HepG2 (cell line): ENCODE measurements at regions not wholly inside any gene's neighbourhood (a gene's known extent, or its start where the extent isn't known, plus 50 kb on each side); places are given as distances from the start of the nearest gene placed in this dataset.

ENCODE experiments used
- ATAC-seq: fragments of 200-7000 bp; cut with Tn5 transposase; 3 replicates; pipeline ENCODE4 v1.9.1; 2020; ENCODE audit warnings: mild to moderate bottlenecking, moderate library complexity
- BruUV-seq: library from RNA; stranded (reverse); fragments of 400-500 nt; replicated peaks from 2 replicates; lab custom pipeline; 2021; lab: Mats Ljungman, UMichigan
- CTCF ChIA-PET: fragments of 300-600 bp; formaldehyde crosslinking; extraction: SDS; loops from one replicate; lab custom pipeline; 2021; ENCODE audit warnings: low total read pairs, inconsistent platforms, low intra/inter-chr PET ratio; lab: Yijun Ruan, JAX
- POLR2A ChIA-PET: fragments of 350-600 bp; sonication (Branson Sonifier 250); formaldehyde crosslinking; loops from one replicate; lab custom pipeline; 2020; ENCODE audit warnings: antibody characterized with exemption, inconsistent platforms; lab: Yijun Ruan, JAX
- DNase-seq: peaks from one replicate; pipeline ENCODE4 v3.0.0-alpha.2; 2015; ENCODE audit warnings: low spot score
- FAIRE-seq: peaks from 3 replicates; lab custom pipeline; 2011; peaks lifted over from hg19 to GRCh38; lab: Jason Lieb, UNC
- H2AFZ ChIP-seq: one replicate; pipeline ENCODE4 v1.6.1; 2011; ENCODE audit warnings: low read length, inconsistent platforms
- H3K27ac ChIP-seq: fragments of 300-600 bp; 3 replicates; pipeline ENCODE4 v1.8.0; 2011; ENCODE audit warnings: mixed run types, mild to moderate bottlenecking, mixed read lengths, low read length, inconsistent platforms; ENCODE audit not compliant: insufficient read depth; ENCODE audit errors: extremely low read length
- H3K27me3 ChIP-seq, 2 experiments: fragments of 200-600 bp in 1 of 2; 2 replicates in 1 of 2; 3 replicates in 1 of 2; pipeline versions ENCODE4 v1.6.0 to v1.8.0; 2011; ENCODE audit warnings: low read length in 2 of 2, mild to moderate bottlenecking in 2 of 2, moderate library complexity in 2 of 2, inconsistent platforms in 1 of 2; ENCODE audit not compliant: insufficient read depth in 2 of 2, control insufficient read depth in 1 of 2
- H3K36me3 ChIP-seq, 2 experiments: fragments of 200-600 bp in 1 of 2; replicated peaks in 1 of 2; 2 replicates in 1 of 2; 3 replicates in 1 of 2; pipeline versions ENCODE4 v1.5.1 to v1.8.0; 2011; ENCODE audit warnings: low read length in 2 of 2, inconsistent platforms in 1 of 2; ENCODE audit not compliant: insufficient read depth in 2 of 2, control insufficient read depth in 1 of 2
- H3K4me1 ChIP-seq: 2 replicates; pipeline ENCODE4 v1.5.1; 2012; ENCODE audit warnings: low read length, inconsistent platforms; ENCODE audit not compliant: insufficient read depth
- H3K4me2 ChIP-seq: 2 replicates; pipeline ENCODE4 v1.6.0; 2011; ENCODE audit warnings: low read depth, low read length, inconsistent platforms
- H3K4me3 ChIP-seq, 3 experiments: fragments of 200-600 bp in 1 of 3; sonication (generic), shearing (Covaris generic) in 1 of 3; replicated peaks in 1 of 3; 2 replicates each; pipeline ENCODE4 v1.5.1; 2011 to 2016; ENCODE audit warnings: low read length in 3 of 3, inconsistent platforms in 2 of 3, low read depth in 2 of 3, mild to moderate bottlenecking in 2 of 3, control low read depth in 1 of 3, mixed read lengths in 1 of 3; ENCODE audit not compliant: insufficient read depth in 1 of 3
- H3K79me2 ChIP-seq: one replicate; pipeline ENCODE4 v1.6.1; 2011; ENCODE audit warnings: low read length, inconsistent platforms; ENCODE audit not compliant: insufficient read depth
- H3K9ac ChIP-seq: 2 replicates; pipeline ENCODE4 v1.6.0; 2011; ENCODE audit warnings: mild to moderate bottlenecking, low read depth, low read length, inconsistent platforms; ENCODE audit not compliant: insufficient read depth
- H3K9me3 ChIP-seq: 2 replicates; pipeline ENCODE4 v1.5.1; 2012; ENCODE audit warnings: mild to moderate bottlenecking, low read length
- H4K20me1 ChIP-seq: 2 replicates; pipeline ENCODE4 v1.6.0; 2011; ENCODE audit warnings: inconsistent platforms, mild to moderate bottlenecking, low read length, moderate library complexity; ENCODE audit not compliant: insufficient read depth
- MBNL3 ChIP-seq: fragments of 250-450 bp; sonication (Bioruptor Pico); conservative IDR thresholded peaks from 2 replicates; pipeline ENCODE4 v1.8.0; 2022; ENCODE audit warnings: mild to moderate bottlenecking, inconsistent platforms
- SMC3 ChIP-seq: IDR thresholded peaks from 2 replicates; pipeline ENCODE4 v1.6.1; 2011; ENCODE audit warnings: low read length, improper control_type of control experiment
- SOX5 ChIP-seq: IDR thresholded peaks from 2 replicates; pipeline ENCODE4 v1.6.1; 2016; ENCODE audit warnings: borderline replicate concordance
- SRF ChIP-seq: IDR thresholded peaks from 2 replicates; pipeline ENCODE4 v1.6.1; 2011; ENCODE audit warnings: mild to moderate bottlenecking, low read depth, low read length, moderate library complexity
- ZNF660 ChIP-seq: sonication (generic); formaldehyde crosslinking; IDR thresholded peaks from 2 replicates; pipeline ENCODE4 v1.5.1; 2020; ENCODE audit warnings: mild to moderate bottlenecking, low read depth, missing genetic modification reagents, borderline replicate concordance
- ZNF83 ChIP-seq: sonication (generic); formaldehyde crosslinking; IDR thresholded peaks from 2 replicates; pipeline ENCODE4 v1.4.0; 2020; ENCODE audit warnings: missing genetic modification reagents, mild to moderate bottlenecking, borderline replicate concordance
- ZSCAN20 ChIP-seq: sonication (generic); formaldehyde crosslinking; IDR thresholded peaks from 2 replicates; pipeline ENCODE4 v1.4.0; 2020; ENCODE audit warnings: missing genetic modification reagents, mild to moderate bottlenecking, borderline replicate concordance
- WGBS: methylation state at CpG from one replicate; pipeline ENCODE4 v1.1.6; 2017; ENCODE audit warnings: low lambda C conversion rate; 5-methylcytosine and 5-hydroxymethylcytosine counted together
- in situ Hi-C: cut with HindIII; loops from 2 replicates; pipeline ENCODE4 v1.10.0; 2017; ENCODE audit warnings: low pct_unique_long_range_greater_than_20kb; ENCODE audit not compliant: extremely low pct_ligation_motif_present
- intact Hi-C: fragments of 100-400 bp; cut with micrococcal nuclease; formaldehyde crosslinking; loops from one replicate; pipeline ENCODE4 v1.10.0; 2022; ENCODE audit not compliant: unreplicated experiment
- TF ChIP-seq, protein P1 (sequence below): fragments of 450-650 bp; IDR thresholded peaks from 2 replicates; pipeline ENCODE4 v1.6.1; 2017; ENCODE audit warnings: mild to moderate bottlenecking

DNA sequence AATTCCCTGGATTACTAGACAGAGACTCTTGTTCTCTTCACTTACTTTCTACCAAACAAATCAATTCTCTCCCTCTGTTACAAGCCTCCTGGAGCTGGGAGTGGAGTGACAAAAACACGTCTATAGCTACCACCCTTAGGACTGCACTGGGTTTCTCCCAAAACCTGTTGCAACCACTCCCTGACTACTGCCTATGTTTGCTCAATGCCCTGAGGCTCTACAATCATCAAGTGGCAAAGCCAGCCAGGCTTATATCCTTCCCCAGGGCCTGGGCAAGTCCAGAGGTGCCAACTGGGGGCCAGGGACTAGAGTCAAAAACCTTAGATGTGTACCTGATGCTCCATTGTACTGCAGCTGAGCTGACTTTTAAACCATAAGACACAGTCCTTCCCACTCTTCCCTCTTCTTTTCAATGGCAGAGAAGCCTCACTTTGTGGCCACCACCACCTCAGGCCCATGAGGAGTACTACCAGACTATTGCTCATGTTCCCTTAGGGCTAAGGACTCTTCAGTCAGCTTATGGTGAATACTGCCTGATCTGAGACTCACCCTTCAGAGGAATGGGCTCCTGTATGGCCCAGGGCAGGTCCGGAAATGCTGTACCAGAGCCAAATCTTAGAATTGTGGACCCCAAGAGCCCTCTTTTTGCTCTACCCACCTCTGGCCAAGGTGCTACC, 125.4 kb upstream of the PLCL2 start (continued):
- TF ChIP-seq, protein P1, sequence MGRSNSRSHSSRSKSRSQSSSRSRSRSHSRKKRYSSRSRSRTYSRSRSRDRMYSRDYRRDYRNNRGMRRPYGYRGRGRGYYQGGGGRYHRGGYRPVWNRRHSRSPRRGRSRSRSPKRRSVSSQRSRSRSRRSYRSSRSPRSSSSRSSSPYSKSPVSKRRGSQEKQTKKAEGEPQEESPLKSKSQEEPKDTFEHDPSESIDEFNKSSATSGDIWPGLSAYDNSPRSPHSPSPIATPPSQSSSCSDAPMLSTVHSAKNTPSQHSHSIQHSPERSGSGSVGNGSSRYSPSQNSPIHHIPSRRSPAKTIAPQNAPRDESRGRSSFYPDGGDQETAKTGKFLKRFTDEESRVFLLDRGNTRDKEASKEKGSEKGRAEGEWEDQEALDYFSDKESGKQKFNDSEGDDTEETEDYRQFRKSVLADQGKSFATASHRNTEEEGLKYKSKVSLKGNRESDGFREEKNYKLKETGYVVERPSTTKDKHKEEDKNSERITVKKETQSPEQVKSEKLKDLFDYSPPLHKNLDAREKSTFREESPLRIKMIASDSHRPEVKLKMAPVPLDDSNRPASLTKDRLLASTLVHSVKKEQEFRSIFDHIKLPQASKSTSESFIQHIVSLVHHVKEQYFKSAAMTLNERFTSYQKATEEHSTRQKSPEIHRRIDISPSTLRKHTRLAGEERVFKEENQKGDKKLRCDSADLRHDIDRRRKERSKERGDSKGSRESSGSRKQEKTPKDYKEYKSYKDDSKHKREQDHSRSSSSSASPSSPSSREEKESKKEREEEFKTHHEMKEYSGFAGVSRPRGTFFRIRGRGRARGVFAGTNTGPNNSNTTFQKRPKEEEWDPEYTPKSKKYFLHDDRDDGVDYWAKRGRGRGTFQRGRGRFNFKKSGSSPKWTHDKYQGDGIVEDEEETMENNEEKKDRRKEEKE: no peak
- TF ChIP-seq SOX5 (no peak), ZNF660 (no peak)

DNA sequence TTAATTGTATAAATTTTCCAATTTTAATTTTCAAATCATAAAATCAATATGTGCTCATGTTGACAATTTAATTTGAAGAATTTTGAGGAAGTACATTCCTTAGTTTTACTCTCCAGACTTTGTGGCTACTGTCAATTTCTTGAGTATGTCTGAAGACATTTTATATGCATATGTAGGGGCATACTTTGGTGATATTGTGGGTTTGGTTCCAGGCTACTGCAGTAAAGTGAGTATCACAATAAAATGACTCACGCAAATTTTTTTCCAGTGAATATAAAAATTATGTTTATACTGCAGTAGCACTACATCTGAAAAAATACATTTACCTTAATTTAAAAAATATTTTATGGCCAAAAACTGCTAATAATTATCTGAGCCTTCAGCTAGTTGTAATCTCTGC, 123.2 kb upstream of the PLCL2 start:
- H3K27ac ChIP-seq: no peak overlapping the region
- no peaks in the 10 kb centered on the region for H3K4me1 ChIP-seq
- ChIA-PET CTCF (no interaction called here), POLR2A (no interaction called here)
- no peaks in the 10 kb centered on the region for H4K20me1 ChIP-seq
- H3K4me2 ChIP-seq: no peak overlapping the region
- no peaks in the 10 kb centered on the region for H3K27me3 ChIP-seq
- ATAC-seq: no peak
- in situ Hi-C loops: no loop called here
- TF ChIP-seq ZNF83 (CRISPR knock-in tag) (no peak), SRF (no peak), MBNL3 (no peak), ZSCAN20 (CRISPR knock-in tag) (no peak), SMC3 (no peak)
- H3K9ac ChIP-seq: no peak overlapping the region
- no peaks in the 10 kb centered on the region for H3K36me3 ChIP-seq
- intact Hi-C loops: no loop called here
- BruUV-seq: no TSS peak
- no peak for DNase-seq
- no peak for FAIRE-seq
- H3K9me3 ChIP-seq: no peaks in the 10 kb centered on the region
- H2AFZ ChIP-seq: no peak overlapping the region
- no peak overlapping the region for H3K4me3 ChIP-seq
- no peaks in the 10 kb centered on the region for H3K79me2 ChIP-seq
- 91% methylated on average over 1 of the region's 1 CpG for WGBS
